H4 (cell line): ENCODE measurements at regions not wholly inside any gene's neighbourhood (a gene's known extent, or its start where the extent isn't known, plus 50 kb on each side); places are given as distances from the start of the nearest gene placed in this dataset.

Experiments used
- DNase-seq: peaks from one replicate; pipeline ENCODE4 v3.0.0-alpha.2; 2015; ENCODE audit warnings: low spot score

- DNase-seq = peak; percentile 8
Observed at GRCh38 chr9:16197578-16198370, 644.9 kb downstream of the CCDC171 start.

- DNase-seq = no peak
Observed at GRCh38 chr9:16198996-16199395, 646.2 kb downstream of the CCDC171 start.

GRCh38 chr9:16202221-16202620 is 649.4 kb downstream of the CCDC171 start:
- no peak for DNase-seq

GRCh38 chr9:16202914-16203728 is 650.3 kb downstream of the CCDC171 start:
- peak; percentile 21 for DNase-seq

- no peak for DNase-seq
Observed at GRCh38 chr9:16203729-16204573, 651.1 kb downstream of the CCDC171 start.

- no peak for DNase-seq
Observed at GRCh38 chr9:16205455-16205854, 652.6 kb downstream of the CCDC171 start.

GRCh38 chr9:16206518-16206917 is 653.7 kb downstream of the CCDC171 start:
- no peak for DNase-seq

GRCh38 chr9:16207161-16207560 is 654.3 kb downstream of the CCDC171 start:
- no peak for DNase-seq

GRCh38 chr9:16210440-16210839 is 657.6 kb downstream of the CCDC171 start:
- no peak for DNase-seq

GRCh38 chr9:16211946-16212345 is 658.5 kb downstream of the BNC2 start:
- no peak for DNase-seq

GRCh38 chr9:16213781-16214515 is 656.5 kb downstream of the BNC2 start:
- no peak for DNase-seq

GRCh38 chr9:16214677-16215352 is 655.7 kb downstream of the BNC2 start:
- DNase-seq = no peak

GRCh38 chr9:16215353-16215680 is 655.2 kb downstream of the BNC2 start:
- no peak for DNase-seq

GRCh38 chr9:16217943-16218701 is 652.3 kb downstream of the BNC2 start:
- no peak for DNase-seq

- no peak for DNase-seq
Observed at GRCh38 chr9:16221366-16221765, 649.1 kb downstream of the BNC2 start.

- DNase-seq = no peak
Observed at GRCh38 chr9:16221822-16222547, 648.5 kb downstream of the BNC2 start.

GRCh38 chr9:16223074-16223871 is 647.2 kb downstream of the BNC2 start:
- DNase-seq = peak; percentile 4

- DNase-seq = no peak
Observed at GRCh38 chr9:16230731-16231130, 639.7 kb downstream of the BNC2 start.

- DNase-seq = no peak
Observed at GRCh38 chr9:16236311-16236710, 634.2 kb downstream of the BNC2 start.
